Parathyroid adenoma (tissue), 2 donors: ENCODE measurements at regions not wholly inside any gene's neighbourhood (a gene's known extent, or its start where the extent isn't known, plus 50 kb on each side); places are given as distances from the start of the nearest gene placed in this dataset.

ENCODE experiments used
- H2AFZ ChIP-seq: fragments of 300-600 bp; sonication (generic); one replicate; pipeline ENCODE4 v1.7.0; 2017; ENCODE audit warnings: antibody characterized with exemption, mild to moderate bottlenecking
- H3K27ac ChIP-seq: fragments of 300-600 bp; sonication (generic); one replicate; pipeline ENCODE4 v1.7.0; 2017
- H3K27me3 ChIP-seq: fragments of 300-600 bp; sonication (generic); one replicate; pipeline ENCODE4 v1.7.0; 2017; ENCODE audit warnings: low read length; ENCODE audit not compliant: control insufficient read depth, insufficient read depth
- H3K36me3 ChIP-seq: fragments of 300-600 bp; sonication (generic); one replicate; pipeline ENCODE4 v1.7.0; 2017; ENCODE audit warnings: low read length; ENCODE audit not compliant: control insufficient read depth, insufficient read depth
- H3K4me1 ChIP-seq: fragments of 300-600 bp; sonication (generic); one replicate; pipeline ENCODE4 v1.7.0; 2017; ENCODE audit warnings: control low read depth
- H3K4me2 ChIP-seq: fragments of 300-600 bp; sonication (generic); one replicate; pipeline ENCODE4 v1.7.0; 2017; ENCODE audit warnings: low read length
- H3K4me3 ChIP-seq: fragments of 300-600 bp; sonication (generic); one replicate; pipeline ENCODE4 v1.7.0; 2017; ENCODE audit warnings: low read depth, low read length
- H3K79me2 ChIP-seq: fragments of 300-600 bp; sonication (generic); one replicate; pipeline ENCODE4 v1.7.0; 2017; ENCODE audit warnings: control low read depth
- H3K9ac ChIP-seq: fragments of 300-600 bp; sonication (generic); one replicate; pipeline ENCODE4 v1.7.0; 2017; ENCODE audit warnings: mild to moderate bottlenecking
- H3K9me3 ChIP-seq: fragments of 300-600 bp; sonication (generic); one replicate; pipeline ENCODE4 v1.7.0; 2017; ENCODE audit warnings: low read length; ENCODE audit not compliant: control insufficient read depth
- CTCF ChIP-seq: fragments of 300-600 bp; sonication (generic); IDR thresholded peaks from one replicate; pipeline ENCODE4 v1.7.0; 2017; ENCODE audit warnings: antibody characterized with exemption, mild to moderate bottlenecking
- donor health status: primary hyperparathyroidism.

GRCh38 chr3:30077746-30078145, 528.7 kb upstream of the TGFBR2 start:
- Histone ChIP-seq H3K9me3 (no peaks in the 10 kb centered on the region), H3K27me3 (no peaks in the 10 kb centered on the region), H3K27ac (no peak overlapping the region), H3K36me3 (no peaks in the 10 kb centered on the region), H3K4me3 (no peak overlapping the region), H3K4me1 (no peaks in the 10 kb centered on the region), H3K79me2 (no peaks in the 10 kb centered on the region), H2AFZ (no peak overlapping the region), H3K4me2 (no peak overlapping the region), H3K9ac (no peak overlapping the region)
- no peak for TF ChIP-seq CTCF

- H3K9ac ChIP-seq, result no peak overlapping the region
- no peaks in the 10 kb centered on the region for H3K27me3 ChIP-seq
- no peaks in the 10 kb centered on the region for H3K79me2 ChIP-seq
- TF ChIP-seq CTCF, result no peak
- no peaks in the 10 kb centered on the region for H3K36me3 ChIP-seq
- no peaks in the 10 kb centered on the region for H3K9me3 ChIP-seq
- H3K27ac ChIP-seq, result no peak overlapping the region
- H3K4me1 ChIP-seq, result no peaks in the 10 kb centered on the region
- H3K4me2 ChIP-seq, result no peak overlapping the region
- no peak overlapping the region for H2AFZ ChIP-seq
- H3K4me3 ChIP-seq, result no peak overlapping the region
Observed at GRCh38 chr3:30078736-30079135, 527.7 kb upstream of the TGFBR2 start.

GRCh38 chr3:30081904-30082303, 524.5 kb upstream of the TGFBR2 start:
- no peak overlapping the region for H3K4me3 ChIP-seq

GRCh38 chr3:30082652-30083051, 523.7 kb upstream of the TGFBR2 start:
- Histone ChIP-seq H3K27ac (no peak overlapping the region), H3K4me2 (no peak overlapping the region)
- no peak for TF ChIP-seq CTCF

More at GRCh38 chr3:30081904-30082303, 524.5 kb upstream of the TGFBR2 start:
- no peak for TF ChIP-seq CTCF
- H3K27ac ChIP-seq, result no peak overlapping the region
- H3K36me3 ChIP-seq, result no peaks in the 10 kb centered on the region
- H3K9me3 ChIP-seq, result no peaks in the 10 kb centered on the region
- no peaks in the 10 kb centered on the region for H3K4me1 ChIP-seq
- no peaks in the 10 kb centered on the region for H3K79me2 ChIP-seq
- no peak overlapping the region for H3K4me2 ChIP-seq
- no peaks in the 10 kb centered on the region for H3K27me3 ChIP-seq
- H3K9ac ChIP-seq, result no peak overlapping the region
- H2AFZ ChIP-seq, result no peak overlapping the region

GRCh38 chr3:30083315-30083714, 523.1 kb upstream of the TGFBR2 start:
- Histone ChIP-seq H3K9ac (no peak overlapping the region), H3K79me2 (no peaks in the 10 kb centered on the region), H3K4me1 (no peaks in the 10 kb centered on the region), H3K9me3 (no peaks in the 10 kb centered on the region), H3K36me3 (no peaks in the 10 kb centered on the region), H2AFZ (no peak overlapping the region), H3K27ac (no peak overlapping the region), H3K4me3 (no peak overlapping the region), H3K4me2 (no peak overlapping the region), H3K27me3 (no peaks in the 10 kb centered on the region)
- TF ChIP-seq CTCF, result no peak

More at GRCh38 chr3:30082652-30083051, 523.7 kb upstream of the TGFBR2 start:
- Histone ChIP-seq H2AFZ (no peak overlapping the region), H3K36me3 (no peaks in the 10 kb centered on the region), H3K4me1 (no peaks in the 10 kb centered on the region), H3K79me2 (no peaks in the 10 kb centered on the region), H3K9ac (no peak overlapping the region), H3K27me3 (no peaks in the 10 kb centered on the region), H3K4me3 (no peak overlapping the region), H3K9me3 (no peaks in the 10 kb centered on the region)
